Suprapubic skin (tissue), 4 donors: ENCODE measurements at regions not wholly inside any gene's neighbourhood (a gene's known extent, or its start where the extent isn't known, plus 50 kb on each side); places are given as distances from the start of the nearest gene placed in this dataset.

Source experiments
- EP300 ChIP-seq: sonication (generic); formaldehyde crosslinking; IDR thresholded peaks from one replicate; pipeline ENCODE4 v1.6.1; 2017; ENCODE audit warnings: antibody characterized with exemption
- POLR2A ChIP-seq, 2 donors: fragments of 450-650 bp; IDR thresholded peaks; one replicate each; pipeline ENCODE4 v1.6.1; 2017; ENCODE audit warnings: antibody characterized with exemption in 2 of 2, mild to moderate bottlenecking in 2 of 2, moderate library complexity in 2 of 2
- POLR2AphosphoS5 ChIP-seq, 3 donors: sonication (generic); formaldehyde crosslinking; IDR thresholded peaks; one replicate each; pipeline ENCODE4 v1.6.1; 2017; ENCODE audit warnings: antibody characterized with exemption in 3 of 3
- TF ChIP-seq, protein P1 (sequence below), 2 donors: fragments of 200-600 bp in 1 of 2; fragments of 450-650 bp in 1 of 2; sonication (generic) in 1 of 2; IDR thresholded peaks; one replicate each; pipeline ENCODE4 v1.5.1; 2016 to 2019; ENCODE audit warnings: antibody characterized with exemption in 2 of 2, mild to moderate bottlenecking in 1 of 2, moderate library complexity in 1 of 2

DNA sequence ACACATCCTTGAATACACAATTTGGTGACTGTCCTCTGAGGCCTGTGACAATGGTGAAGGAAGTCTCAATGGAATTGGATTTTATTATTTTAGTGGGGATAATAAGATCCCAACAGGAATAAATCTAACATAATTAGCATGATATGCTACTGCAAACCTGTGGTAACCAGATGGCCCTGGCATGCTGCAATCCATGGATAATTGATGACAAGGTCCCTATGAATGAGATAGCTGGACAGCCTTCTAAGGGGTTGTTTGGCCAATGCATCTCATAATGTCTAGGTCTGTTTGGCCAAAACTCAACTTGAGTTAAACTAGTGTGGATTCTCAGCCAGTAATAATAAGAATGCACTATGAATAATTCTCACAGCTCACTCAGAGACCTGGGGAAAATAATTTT, 145.3 kb upstream of the GALNTL6 start:
- TF ChIP-seq EP300 = no peak
- TF ChIP-seq, protein P1, sequence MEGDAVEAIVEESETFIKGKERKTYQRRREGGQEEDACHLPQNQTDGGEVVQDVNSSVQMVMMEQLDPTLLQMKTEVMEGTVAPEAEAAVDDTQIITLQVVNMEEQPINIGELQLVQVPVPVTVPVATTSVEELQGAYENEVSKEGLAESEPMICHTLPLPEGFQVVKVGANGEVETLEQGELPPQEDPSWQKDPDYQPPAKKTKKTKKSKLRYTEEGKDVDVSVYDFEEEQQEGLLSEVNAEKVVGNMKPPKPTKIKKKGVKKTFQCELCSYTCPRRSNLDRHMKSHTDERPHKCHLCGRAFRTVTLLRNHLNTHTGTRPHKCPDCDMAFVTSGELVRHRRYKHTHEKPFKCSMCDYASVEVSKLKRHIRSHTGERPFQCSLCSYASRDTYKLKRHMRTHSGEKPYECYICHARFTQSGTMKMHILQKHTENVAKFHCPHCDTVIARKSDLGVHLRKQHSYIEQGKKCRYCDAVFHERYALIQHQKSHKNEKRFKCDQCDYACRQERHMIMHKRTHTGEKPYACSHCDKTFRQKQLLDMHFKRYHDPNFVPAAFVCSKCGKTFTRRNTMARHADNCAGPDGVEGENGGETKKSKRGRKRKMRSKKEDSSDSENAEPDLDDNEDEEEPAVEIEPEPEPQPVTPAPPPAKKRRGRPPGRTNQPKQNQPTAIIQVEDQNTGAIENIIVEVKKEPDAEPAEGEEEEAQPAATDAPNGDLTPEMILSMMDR (IDR thresholded peaks at IDR 0.05) = no peak
- TF ChIP-seq POLR2A (IDR thresholded peaks at IDR 0.05) = no peak
- TF ChIP-seq POLR2AphosphoS5 (IDR thresholded peaks at IDR 0.05) = no peak
